WERI-Rb-1 (cell line): ENCODE measurements at regions not wholly inside any gene's neighbourhood (a gene's known extent, or its start where the extent isn't known, plus 50 kb on each side); places are given as distances from the start of the nearest gene placed in this dataset.

ENCODE experiments used
- DNase-seq: peaks from one replicate; pipeline ENCODE4 v3.0.0-alpha.2; 2020
- H3K27ac ChIP-seq: fragments of 250-450 bp; sonication (Bioruptor Pico); 2 replicates; pipeline ENCODE4 v1.5.1; 2020; ENCODE audit warnings: mild to moderate bottlenecking, moderate library complexity
- H3K27me3 ChIP-seq: fragments of 250-450 bp; sonication (Bioruptor Pico); 2 replicates; pipeline ENCODE4 v1.5.1; 2021; ENCODE audit warnings: mild to moderate bottlenecking, low read depth, moderate library complexity; ENCODE audit not compliant: insufficient read depth, severe bottlenecking
- H3K36me3 ChIP-seq: fragments of 250-450 bp; sonication (Bioruptor Pico); 2 replicates; pipeline ENCODE4 v1.5.1; 2020; ENCODE audit warnings: mild to moderate bottlenecking, moderate library complexity
- H3K4me3 ChIP-seq: 2 replicates; pipeline ENCODE4 v1.5.1; 2011; ENCODE audit warnings: low read depth, mild to moderate bottlenecking, control low read depth, low read length
- H3K9me3 ChIP-seq: fragments of 250-450 bp; sonication (Bioruptor Pico); 2 replicates; pipeline ENCODE4 v1.5.1; 2021; ENCODE audit warnings: mild to moderate bottlenecking, moderate library complexity; ENCODE audit not compliant: severe bottlenecking
- TF ChIP-seq, protein P1 (sequence below): IDR thresholded peaks from 2 replicates; pipeline ENCODE4 v1.5.1; 2011; ENCODE audit warnings: low read depth, mild to moderate bottlenecking, control low read depth, inconsistent platforms, low read length

- H3K9me3 ChIP-seq, result no peaks in the 10 kb centered on the region
- no peaks in the 10 kb centered on the region for H3K27me3 ChIP-seq
- H3K27ac ChIP-seq, result no peak overlapping the region
- no peak overlapping the region for H3K4me3 ChIP-seq
- TF ChIP-seq, protein P1, sequence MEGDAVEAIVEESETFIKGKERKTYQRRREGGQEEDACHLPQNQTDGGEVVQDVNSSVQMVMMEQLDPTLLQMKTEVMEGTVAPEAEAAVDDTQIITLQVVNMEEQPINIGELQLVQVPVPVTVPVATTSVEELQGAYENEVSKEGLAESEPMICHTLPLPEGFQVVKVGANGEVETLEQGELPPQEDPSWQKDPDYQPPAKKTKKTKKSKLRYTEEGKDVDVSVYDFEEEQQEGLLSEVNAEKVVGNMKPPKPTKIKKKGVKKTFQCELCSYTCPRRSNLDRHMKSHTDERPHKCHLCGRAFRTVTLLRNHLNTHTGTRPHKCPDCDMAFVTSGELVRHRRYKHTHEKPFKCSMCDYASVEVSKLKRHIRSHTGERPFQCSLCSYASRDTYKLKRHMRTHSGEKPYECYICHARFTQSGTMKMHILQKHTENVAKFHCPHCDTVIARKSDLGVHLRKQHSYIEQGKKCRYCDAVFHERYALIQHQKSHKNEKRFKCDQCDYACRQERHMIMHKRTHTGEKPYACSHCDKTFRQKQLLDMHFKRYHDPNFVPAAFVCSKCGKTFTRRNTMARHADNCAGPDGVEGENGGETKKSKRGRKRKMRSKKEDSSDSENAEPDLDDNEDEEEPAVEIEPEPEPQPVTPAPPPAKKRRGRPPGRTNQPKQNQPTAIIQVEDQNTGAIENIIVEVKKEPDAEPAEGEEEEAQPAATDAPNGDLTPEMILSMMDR, result no peak
- no peaks in the 10 kb centered on the region for H3K36me3 ChIP-seq
- DNase-seq, result no peak
Observed at GRCh38 chr6:9789201-9789600, 625.7 kb downstream of the TFAP2A start.

DNA sequence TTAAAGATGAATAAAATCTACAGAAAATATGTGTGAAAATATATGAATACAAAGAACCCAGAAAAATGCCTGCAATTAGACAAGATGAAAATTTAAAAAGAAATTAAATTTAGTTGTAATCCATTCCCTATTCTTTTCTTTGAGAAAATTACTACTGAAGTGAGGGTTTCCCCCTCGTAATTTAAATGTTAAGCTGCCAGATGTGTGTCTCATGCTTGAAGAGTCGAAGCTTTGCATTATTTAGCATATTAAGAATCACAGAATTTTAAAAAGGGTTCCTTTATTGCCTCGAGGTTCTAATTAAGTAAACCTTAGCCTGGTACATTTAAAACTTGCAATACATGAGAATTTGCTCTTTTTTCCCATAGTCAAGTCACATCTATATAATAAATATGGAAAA, 630.1 kb downstream of the TFAP2A start:
- H3K36me3 ChIP-seq, result no peaks in the 10 kb centered on the region
- DNase-seq, result no peak
- H3K9me3 ChIP-seq, result no peaks in the 10 kb centered on the region
- no peak overlapping the region for H3K27ac ChIP-seq
- H3K27me3 ChIP-seq, result no peaks in the 10 kb centered on the region
- TF ChIP-seq, protein P1, result no peak
- no peak overlapping the region for H3K4me3 ChIP-seq

GRCh38 chr6:9783567-9783966, 631.3 kb downstream of the TFAP2A start:
- no peak for DNase-seq
- Histone ChIP-seq H3K27ac (no peak overlapping the region), H3K4me3 (no peak overlapping the region), H3K36me3 (no peaks in the 10 kb centered on the region), H3K27me3 (no peaks in the 10 kb centered on the region), H3K9me3 (no peaks in the 10 kb centered on the region)
- TF ChIP-seq, protein P1, result no peak

GRCh38 chr6:9766240-9766915, 648.5 kb downstream of the TFAP2A start:
- no peaks in the 10 kb centered on the region for H3K36me3 ChIP-seq
- H3K9me3 ChIP-seq, result no peaks in the 10 kb centered on the region
- TF ChIP-seq, protein P1, result no peak
- H3K27ac ChIP-seq, result peak overlapping the region; percentile 48
- DNase-seq, result no peak
- no peak overlapping the region for H3K4me3 ChIP-seq
- no peaks in the 10 kb centered on the region for H3K27me3 ChIP-seq

DNA sequence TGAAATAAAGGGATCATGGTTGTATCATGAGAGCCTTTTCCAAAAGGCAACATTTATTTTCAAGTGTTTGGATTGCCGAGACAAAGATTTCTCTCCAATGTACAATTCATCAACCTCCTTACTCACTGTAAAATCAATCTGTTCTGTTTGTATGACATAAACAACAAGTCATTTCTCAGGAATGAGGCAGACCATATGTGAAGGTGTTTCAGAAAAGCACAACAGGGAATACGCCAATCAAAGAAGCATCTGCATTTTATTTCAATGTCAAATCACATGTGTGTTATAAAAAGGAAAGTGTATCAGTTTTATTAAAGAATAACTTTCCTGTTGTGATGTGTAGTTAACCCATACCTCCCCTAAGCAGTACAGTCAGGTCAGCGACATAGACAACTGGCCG, 653.7 kb downstream of the TFAP2A start:
- DNase-seq, result no peak
- Histone ChIP-seq H3K9me3 (no peaks in the 10 kb centered on the region), H3K4me3 (no peak overlapping the region), H3K36me3 (no peaks in the 10 kb centered on the region), H3K27me3 (no peaks in the 10 kb centered on the region), H3K27ac (no peak overlapping the region)
- TF ChIP-seq, protein P1, result no peak

DNA sequence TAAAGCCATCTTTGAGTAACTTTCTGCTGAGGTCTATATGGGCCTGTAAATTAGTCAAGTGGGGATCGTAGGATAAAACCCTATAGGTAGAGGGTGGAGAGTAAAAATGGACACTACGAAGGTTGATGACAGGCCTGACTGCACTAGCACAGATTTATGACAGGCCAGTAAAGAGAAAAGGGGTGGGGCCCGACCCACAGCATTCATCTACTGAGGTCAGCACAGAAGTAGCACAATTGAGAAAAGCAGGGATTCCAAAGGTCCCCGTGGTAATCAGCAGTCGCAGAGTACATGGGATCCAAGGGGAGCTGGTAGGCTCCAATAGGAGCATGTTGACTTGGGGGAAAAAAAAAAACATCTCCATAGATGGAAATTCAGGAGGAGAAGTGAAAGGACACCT, 660.4 kb downstream of the TFAP2A start:
- no peaks in the 10 kb centered on the region for H3K27me3 ChIP-seq
- H3K27ac ChIP-seq, result no peak overlapping the region
- TF ChIP-seq, protein P1, result no peak
- DNase-seq, result no peak
- H3K9me3 ChIP-seq, result no peaks in the 10 kb centered on the region
- H3K36me3 ChIP-seq, result no peaks in the 10 kb centered on the region
- H3K4me3 ChIP-seq, result no peak overlapping the region
